ENCODE measurements at regions not wholly inside any gene's neighbourhood (a gene's known extent, or its start where the extent isn't known, plus 50 kb on each side); places are given as distances from the start of the nearest gene placed in this dataset.

DNA sequence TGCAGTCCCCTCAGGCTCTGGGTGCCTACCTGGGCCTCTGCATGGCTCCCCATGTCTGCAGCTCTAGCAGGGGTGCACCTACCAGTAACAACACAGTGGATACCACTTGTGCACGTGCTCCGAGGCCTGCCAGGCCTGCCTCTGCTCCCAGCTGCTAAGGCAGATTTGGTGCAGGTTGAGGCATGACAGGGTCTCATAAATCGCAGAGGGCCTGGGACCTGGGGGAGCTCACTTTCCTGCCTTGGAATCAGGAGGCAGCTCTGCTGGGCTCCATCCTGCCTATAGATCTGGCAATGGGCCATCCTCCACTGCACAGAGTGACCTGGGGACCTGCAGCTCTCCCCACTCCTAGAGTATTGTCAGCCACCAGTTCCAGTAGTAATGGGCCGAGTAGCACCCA, 121.9 kb upstream of the CXCL14 start:
- peaks cover 0 to 3% (median 0%) of the 10 kb centered on the region in 4 experiments; a peak in 1 of 7 replicates for H3K4me1 ChIP-seq (replicated peaks in 1 of 4; ENCODE audit: control insufficient read depth in 3 of 4, insufficient read depth in 4 of 4, low read length in 3 of 4)
- peak in 1 of 2 experiments; percentile 20 for DNase-seq (ENCODE audit: low read depth in 1 of 2, low spot score in 2 of 2)
- no peak overlapping the region for H3K4me3 ChIP-seq (ENCODE audit: extremely low read depth in 1 of 4, insufficient read depth in 2 of 4, low read depth in 3 of 4, low read length in 4 of 4)
- no peaks in the 10 kb centered on the region; a peak in 1 of 7 replicates for H3K27me3 ChIP-seq (replicated peaks in 1 of 4; ENCODE audit: control insufficient read depth in 3 of 4, extremely low read depth in 1 of 4, insufficient read depth in 3 of 4, low read length in 3 of 4)
- H2BK20ac ChIP-seq (ENCODE audit: low read length), result no peak overlapping the region
- H4K5ac ChIP-seq (ENCODE audit: insufficient read length, low read depth, low read length), result no peak overlapping the region
- H3K23ac ChIP-seq (ENCODE audit: insufficient read length), result no peak overlapping the region
- ChIA-PET CTCF (ENCODE audit: partially characterized antibody) (no interaction called here), POLR2A (ENCODE audit: partially characterized antibody) (no interaction called here)
- no peaks in the 10 kb centered on the region for H3K23me2 ChIP-seq (ENCODE audit: low read depth, low read length)
- H3K4ac ChIP-seq (replicated peaks; ENCODE audit: insufficient read length, low read depth, low read length), result no peak overlapping the region
- no peak overlapping the region for H3K9ac ChIP-seq (replicated peaks in 1 of 4; ENCODE audit: extremely low read depth in 1 of 4, low read depth in 3 of 4, low read length in 3 of 4)
- no peak for FAIRE-seq
- H4K20me1 ChIP-seq (replicated peaks in 1 of 2; ENCODE audit: control insufficient read depth in 1 of 2, insufficient read depth in 2 of 2, low read length in 2 of 2), result no peaks in the 10 kb centered on the region
- H3K56ac ChIP-seq (replicated peaks; ENCODE audit: insufficient read length, low read depth, low read length), result no peak overlapping the region
- H2BK120ac ChIP-seq (replicated peaks; ENCODE audit: low read depth, low read length), result no peak overlapping the region
- no peak overlapping the region for H2BK5ac ChIP-seq (ENCODE audit: low read depth, low read length)
- H3K18ac ChIP-seq (ENCODE audit: extremely low read depth, low read length), result no peak overlapping the region
- no peaks in the 10 kb centered on the region for H3K79me1 ChIP-seq (ENCODE audit: low read depth, low read length)
- no peak overlapping the region for H3K14ac ChIP-seq (ENCODE audit: insufficient read length)
- H2BK15ac ChIP-seq (ENCODE audit: low read length), result no peak overlapping the region
- no peak overlapping the region for H4K8ac ChIP-seq (ENCODE audit: extremely low read depth, insufficient read depth, low read length)
- WGBS, 2 experiments (ENCODE audit: extremely low coverage in 1 of 2, insufficient coverage in 1 of 2, insufficient read length in 1 of 2, insufficient replicate concordance in 2 of 2, low coverage in 1 of 2, low lambda C conversion rate in 2 of 2, missing lambda C conversion rate in 1 of 2), result 91% methylated on average over 4 of the region's 4 CpGs; no CpG with 5 or more reads in 1 of the 2 experiments
- no peak overlapping the region for H2AK5ac ChIP-seq (ENCODE audit: low read depth, low read length)
- no peaks in the 10 kb centered on the region for H3K36me3 ChIP-seq (ENCODE audit: control insufficient read depth in 2 of 4, insufficient read depth in 4 of 4, low read length in 3 of 4)
- no peaks in the 10 kb centered on the region for H3K79me2 ChIP-seq (ENCODE audit: control insufficient read depth in 1 of 2, insufficient read depth in 2 of 2, low read length in 2 of 2)
- H2BK12ac ChIP-seq (ENCODE audit: low read depth, low read length), result 0 out of 2 replicates have a peak overlapping the region, but pooled peaks have one; percentile 9
- H3K27ac ChIP-seq (ENCODE audit: low read depth, low read length), result no peak overlapping the region
- H2AFZ ChIP-seq (ENCODE audit: low read length), result no peak overlapping the region
- no peak overlapping the region for H3K4me2 ChIP-seq (ENCODE audit: insufficient read depth in 1 of 2, low read depth in 2 of 2, low read length in 2 of 2)
- no peaks in the 10 kb centered on the region for H3K9me3 ChIP-seq (ENCODE audit: insufficient read depth in 2 of 2, low read depth in 1 of 2, low read length in 1 of 2)
- H4K91ac ChIP-seq (replicated peaks; ENCODE audit: insufficient read length, low read length), result no peak overlapping the region
- TF ChIP-seq CHD2 (IDR thresholded peaks at IDR 0.05; ENCODE audit: low read length) (no peak), KDM5A (IDR thresholded peaks at IDR 0.05; ENCODE audit: low read length) (no peak), EP300 (IDR thresholded peaks at IDR 0.05; ENCODE audit: borderline replicate concordance in 1 of 2, low read depth in 2 of 2, low read length in 2 of 2) (no peak), E2F6 (IDR thresholded peaks at IDR 0.05) (no peak), EGR1 (IDR thresholded peaks at IDR 0.05; ENCODE audit: borderline replicate concordance, low read depth, low read length) (no peak)
- TF ChIP-seq, protein P1, sequence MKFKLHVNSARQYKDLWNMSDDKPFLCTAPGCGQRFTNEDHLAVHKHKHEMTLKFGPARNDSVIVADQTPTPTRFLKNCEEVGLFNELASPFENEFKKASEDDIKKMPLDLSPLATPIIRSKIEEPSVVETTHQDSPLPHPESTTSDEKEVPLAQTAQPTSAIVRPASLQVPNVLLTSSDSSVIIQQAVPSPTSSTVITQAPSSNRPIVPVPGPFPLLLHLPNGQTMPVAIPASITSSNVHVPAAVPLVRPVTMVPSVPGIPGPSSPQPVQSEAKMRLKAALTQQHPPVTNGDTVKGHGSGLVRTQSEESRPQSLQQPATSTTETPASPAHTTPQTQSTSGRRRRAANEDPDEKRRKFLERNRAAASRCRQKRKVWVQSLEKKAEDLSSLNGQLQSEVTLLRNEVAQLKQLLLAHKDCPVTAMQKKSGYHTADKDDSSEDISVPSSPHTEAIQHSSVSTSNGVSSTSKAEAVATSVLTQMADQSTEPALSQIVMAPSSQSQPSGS (IDR thresholded peaks at IDR 0.05; ENCODE audit: low read length), result no peak

Measured in H1 (cell line).